SK-N-DZ (cell line): ENCODE measurements at regions not wholly inside any gene's neighbourhood (a gene's known extent, or its start where the extent isn't known, plus 50 kb on each side); places are given as distances from the start of the nearest gene placed in this dataset.
A peak's percentile ranks its signal among the peaks of the same experiment; 100 is the strongest.
"Not testable (repeated sequence)": the region's sequence is repeated elsewhere in the genome, so short reads cannot be mapped to it uniquely, and the experiment has no call there.

ENCODE experiments used
- DNase-seq: peaks from one replicate; pipeline ENCODE4 v3.0.0-alpha.2; 2015; ENCODE audit warnings: low spot score

GRCh38 chr19:20294181-20294580 lies 127.2 kb downstream of the ZNF486 start:
- no peak for DNase-seq

- peak; percentile 75 for DNase-seq
Measured at GRCh38 chr19:20292520-20292919, 125.5 kb downstream of the ZNF486 start.

- no peak for DNase-seq
Measured at GRCh38 chr19:20289186-20289585, 122.2 kb downstream of the ZNF486 start.

GRCh38 chr19:20287070-20287469 lies 120.1 kb downstream of the ZNF486 start:
- no peak for DNase-seq

- not testable (repeated sequence) for DNase-seq
Measured at GRCh38 chr19:20285876-20286275, 118.9 kb downstream of the ZNF486 start.

- no peak for DNase-seq
Measured at GRCh38 chr19:20279516-20279915, 112.5 kb downstream of the ZNF486 start.

GRCh38 chr19:20278342-20278741 lies 111.3 kb downstream of the ZNF486 start:
- DNase-seq, result peak; percentile 44

- not testable (repeated sequence) for DNase-seq
Measured at GRCh38 chr19:20276732-20277082, 109.7 kb downstream of the ZNF486 start.

GRCh38 chr19:20276011-20276731 lies 109.2 kb downstream of the ZNF486 start:
- DNase-seq, result no peak

- DNase-seq, result no peak
Measured at GRCh38 chr19:20273951-20274570, 107.0 kb downstream of the ZNF486 start.

GRCh38 chr19:20273376-20273775 lies 106.4 kb downstream of the ZNF486 start:
- DNase-seq, result no peak

GRCh38 chr19:20272627-20273010 lies 105.6 kb downstream of the ZNF486 start:
- not testable (repeated sequence) for DNase-seq

- not testable (repeated sequence) for DNase-seq
Measured at GRCh38 chr19:20271927-20272626, 105.1 kb downstream of the ZNF486 start.

- no peak for DNase-seq
Measured at GRCh38 chr19:20271215-20271926, 104.4 kb downstream of the ZNF486 start.

- no peak for DNase-seq
Measured at GRCh38 chr19:20269461-20269860, 102.4 kb downstream of the ZNF486 start.

GRCh38 chr19:20261513-20261912 lies 94.5 kb downstream of the ZNF486 start:
- not testable (repeated sequence) for DNase-seq

GRCh38 chr19:20260738-20261137 lies 93.7 kb downstream of the ZNF486 start:
- not testable (repeated sequence) for DNase-seq

GRCh38 chr19:20259615-20260014 lies 92.6 kb downstream of the ZNF486 start:
- no peak for DNase-seq

GRCh38 chr19:20256606-20257005 lies 89.6 kb downstream of the ZNF486 start:
- no peak for DNase-seq

- DNase-seq, result no peak
Measured at GRCh38 chr19:20254121-20254520, 87.1 kb downstream of the ZNF486 start.

- DNase-seq, result no peak
Measured at GRCh38 chr19:20252613-20253012, 85.6 kb downstream of the ZNF486 start.

- DNase-seq, result no peak
Measured at GRCh38 chr19:20250627-20251026, 83.6 kb downstream of the ZNF486 start.
